Amniotic epithelial cell (primary cell): ENCODE measurements at regions not wholly inside any gene's neighbourhood (a gene's known extent, or its start where the extent isn't known, plus 50 kb on each side); places are given as distances from the start of the nearest gene placed in this dataset.
"Not testable (repeated sequence)": the region's sequence is repeated elsewhere in the genome, so short reads cannot be mapped to it uniquely, and the experiment has no call there.

Source experiments
- DNase-seq: peaks from one replicate; pipeline ENCODE4 v3.0.0-alpha.2; 2010; ENCODE audit warnings: low read depth

DNA sequence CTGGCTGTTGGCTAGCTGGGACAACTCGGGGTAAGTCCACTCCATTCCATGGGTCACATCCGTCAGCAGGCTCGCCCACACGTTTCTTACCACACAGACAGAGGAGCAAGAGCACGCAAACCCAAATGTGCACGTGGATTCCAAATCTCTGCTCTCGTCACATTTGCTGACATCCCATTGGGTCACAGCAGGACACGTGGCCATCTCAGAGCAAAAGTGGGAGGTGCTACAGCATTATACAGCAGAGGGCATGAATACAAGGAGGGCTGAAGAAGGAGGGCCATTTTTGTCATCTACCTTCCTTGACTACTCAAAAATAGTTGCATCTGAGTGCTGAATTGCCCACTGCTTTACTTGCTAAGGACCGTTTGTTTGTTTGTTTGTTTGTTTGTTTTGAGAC is 84.7 kb downstream of the RBBP6 start:
- no peak for DNase-seq

DNA sequence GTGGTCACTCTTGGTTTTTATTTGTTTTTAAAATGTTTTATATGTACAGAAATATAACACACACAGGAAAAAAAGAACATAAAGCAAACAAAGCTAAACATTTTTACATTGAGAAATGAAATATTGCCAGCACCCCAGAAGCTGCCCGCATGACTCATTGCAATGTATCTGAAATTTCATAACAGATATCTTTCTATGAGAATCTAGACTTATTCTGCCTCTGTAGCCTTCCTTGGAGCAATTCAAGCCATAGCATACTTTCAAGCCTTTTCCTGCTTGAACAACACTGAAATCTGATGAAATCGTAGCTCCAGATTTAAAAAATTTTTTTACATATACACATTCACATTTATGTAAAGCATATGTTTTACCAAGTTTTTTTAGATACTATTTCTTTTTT is 86.9 kb downstream of the RBBP6 start:
- peak; percentile 80 for DNase-seq

DNA sequence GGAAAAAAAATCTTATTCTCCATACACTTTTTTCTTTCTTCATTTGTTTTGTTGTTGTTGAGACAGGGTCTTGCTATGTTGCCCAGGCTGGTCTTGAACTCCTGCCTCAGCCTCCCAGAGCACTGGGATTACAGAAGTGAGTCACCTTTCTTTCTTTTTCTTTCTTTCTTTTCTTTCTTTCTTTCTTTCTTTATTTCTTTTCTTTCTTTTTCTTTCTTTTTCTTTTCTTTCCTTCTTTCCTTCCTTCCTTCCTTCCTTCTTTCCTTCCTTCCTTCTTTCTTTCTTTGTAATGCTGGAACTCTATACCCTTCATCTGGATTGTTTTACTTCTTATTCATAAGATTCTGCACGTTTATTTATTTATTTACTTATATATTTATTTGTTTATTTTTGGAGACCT is 94.5 kb upstream of the TNRC6A start:
- no peak for DNase-seq

DNA sequence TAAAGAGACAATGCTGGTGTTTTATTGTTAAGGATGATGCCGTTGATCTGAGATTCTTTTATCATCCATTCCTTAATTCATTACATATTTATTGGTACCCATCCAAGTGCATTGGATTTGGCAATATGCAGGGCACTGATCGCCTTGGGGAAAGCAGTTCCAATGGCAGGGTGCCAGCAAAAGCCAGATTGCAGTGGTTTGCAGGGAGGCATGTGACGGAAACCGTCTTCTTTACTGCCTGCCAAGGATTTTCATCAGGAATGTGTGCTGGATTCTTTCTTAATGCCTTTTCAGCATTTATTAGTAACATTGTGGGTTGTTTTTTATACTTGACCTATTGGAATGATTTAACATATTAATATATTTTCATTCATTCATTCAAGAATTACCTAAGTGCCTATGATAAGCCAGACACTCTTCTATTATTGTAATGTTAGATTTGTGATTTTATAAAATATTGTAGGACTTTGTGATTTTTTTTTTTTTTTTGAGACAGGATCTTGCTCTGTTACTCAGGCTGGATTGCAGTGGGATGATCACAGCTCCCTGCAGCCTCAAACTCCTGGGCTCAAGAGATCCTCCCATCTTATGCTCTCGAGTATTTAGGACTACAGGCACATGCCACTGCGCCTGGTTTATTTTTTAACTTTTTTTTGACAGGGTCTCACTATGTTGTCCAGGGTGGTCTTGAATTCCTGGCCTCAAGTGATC is 93.4 kb upstream of the TNRC6A start:
- DNase-seq: peak; percentile 93

DNA sequence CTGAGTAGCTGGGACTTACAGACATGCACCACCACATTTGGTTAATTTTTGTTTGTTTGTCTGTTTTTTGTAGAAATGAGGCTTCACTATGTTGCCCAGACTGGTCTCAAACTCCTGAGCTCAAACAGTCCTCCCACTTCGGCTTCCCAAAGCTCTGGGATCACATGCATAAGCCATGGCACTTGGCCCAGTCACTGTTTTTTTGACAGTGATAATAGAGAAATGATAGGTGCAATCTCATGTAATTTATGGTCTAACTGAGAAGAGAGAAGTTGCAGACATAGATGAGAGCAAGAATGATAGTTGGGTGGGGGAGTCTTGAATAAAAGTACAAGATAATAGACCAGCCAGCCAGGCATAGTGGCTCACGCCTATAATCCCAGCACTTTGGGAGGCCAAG is 89.7 kb upstream of the TNRC6A start:
- DNase-seq: peak; percentile 41

DNA sequence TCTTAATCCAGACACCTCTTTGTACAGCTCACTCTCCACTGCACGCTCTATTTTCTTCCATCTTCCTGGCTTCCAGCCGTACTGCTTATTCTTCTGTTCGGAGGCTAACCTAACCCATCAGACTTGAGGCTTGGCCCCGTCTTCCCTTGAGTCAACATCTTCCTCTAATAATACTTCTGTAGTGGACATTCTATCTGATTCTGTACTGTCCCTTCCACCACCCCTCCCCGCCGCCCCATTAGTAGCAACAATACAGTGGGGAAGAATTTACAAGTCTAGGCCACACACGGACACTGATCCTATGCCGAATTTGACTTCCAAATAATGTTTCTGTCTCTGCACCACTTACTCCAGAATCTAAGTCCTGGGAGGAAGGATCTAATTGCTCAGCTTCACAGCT is 86.0 kb upstream of the TNRC6A start:
- no peak for DNase-seq

DNA sequence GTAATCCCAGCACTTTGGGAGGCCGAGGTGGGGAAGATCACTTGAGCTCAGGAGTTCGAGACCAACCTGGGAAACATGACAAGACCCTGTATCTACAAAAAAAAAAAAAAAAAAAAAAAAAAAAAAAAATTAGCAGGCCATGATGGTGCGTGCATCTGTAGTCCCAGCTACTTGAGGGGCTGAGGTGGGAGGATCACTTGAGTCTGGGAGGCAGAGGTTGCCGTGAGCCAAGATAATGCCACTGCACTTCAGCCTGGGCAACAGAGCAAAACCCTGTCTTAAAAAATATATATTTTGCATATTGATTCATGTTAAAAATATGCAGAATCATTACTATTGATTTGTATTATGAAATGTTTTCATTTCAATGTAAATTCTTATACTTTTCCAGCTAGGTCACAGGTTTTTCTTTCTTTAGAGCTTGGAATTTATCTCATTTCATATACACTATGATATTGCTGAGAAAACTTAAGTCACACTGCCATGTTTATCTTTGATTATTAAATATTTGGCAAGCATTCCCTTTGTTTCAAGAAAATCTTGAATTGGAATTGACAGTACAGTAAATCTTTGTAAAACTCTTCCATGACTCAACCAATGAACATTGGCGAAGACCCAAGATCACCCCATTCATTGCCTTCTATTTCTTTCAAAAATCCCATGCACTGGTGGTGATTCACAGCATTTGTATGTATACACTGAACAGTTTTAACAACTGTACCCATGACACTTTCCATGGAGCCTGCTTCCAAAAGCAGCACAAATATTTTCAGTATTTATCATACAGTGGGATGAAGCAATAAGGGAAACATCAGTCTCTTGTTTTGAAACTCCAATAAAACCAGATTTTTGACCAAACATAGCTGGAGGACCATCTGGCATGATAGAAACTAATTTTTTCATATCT is 83.5 kb upstream of the TNRC6A start:
- peak; percentile 99 for DNase-seq

DNA sequence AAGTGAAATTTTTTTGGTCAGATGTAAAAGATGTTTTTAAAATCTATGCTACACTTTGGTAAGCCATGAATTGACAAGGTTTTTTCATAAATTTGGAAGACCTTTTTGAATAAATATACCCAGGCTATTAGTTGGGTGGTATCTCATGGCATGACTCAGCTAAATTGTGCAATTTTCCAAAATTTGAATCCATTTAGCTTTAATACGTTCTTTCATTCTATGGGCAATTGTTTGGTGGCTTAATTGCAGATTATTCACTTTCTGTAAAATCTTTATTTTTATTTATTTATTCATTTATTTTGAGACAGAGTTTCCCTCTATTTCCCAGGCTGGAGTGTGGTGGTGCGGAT is 82.8 kb upstream of the TNRC6A start:
- no peak for DNase-seq

DNA sequence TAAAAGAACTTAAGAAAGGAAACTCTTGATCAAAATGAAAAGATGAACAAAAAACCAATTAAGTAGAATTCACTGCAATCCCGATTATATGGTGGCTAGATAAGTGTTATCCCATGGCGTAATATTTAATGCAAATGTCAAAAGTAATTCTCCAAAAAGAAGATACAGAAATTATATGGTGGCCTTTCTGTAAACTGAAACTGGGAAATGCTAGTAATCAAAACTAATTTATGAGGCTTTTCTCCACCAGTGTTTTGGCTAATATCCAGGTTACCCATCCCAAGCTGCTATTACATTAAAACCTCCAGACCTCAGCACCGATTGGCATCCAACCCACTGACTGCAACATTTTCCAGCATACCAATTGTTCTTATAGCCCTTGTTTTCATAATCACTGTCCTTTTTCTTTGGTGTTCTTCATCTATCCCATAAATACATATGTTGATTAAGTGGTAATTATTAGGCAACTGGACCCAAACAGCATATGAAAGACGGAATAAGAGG is 77.2 kb upstream of the TNRC6A start:
- DNase-seq: no peak

DNA sequence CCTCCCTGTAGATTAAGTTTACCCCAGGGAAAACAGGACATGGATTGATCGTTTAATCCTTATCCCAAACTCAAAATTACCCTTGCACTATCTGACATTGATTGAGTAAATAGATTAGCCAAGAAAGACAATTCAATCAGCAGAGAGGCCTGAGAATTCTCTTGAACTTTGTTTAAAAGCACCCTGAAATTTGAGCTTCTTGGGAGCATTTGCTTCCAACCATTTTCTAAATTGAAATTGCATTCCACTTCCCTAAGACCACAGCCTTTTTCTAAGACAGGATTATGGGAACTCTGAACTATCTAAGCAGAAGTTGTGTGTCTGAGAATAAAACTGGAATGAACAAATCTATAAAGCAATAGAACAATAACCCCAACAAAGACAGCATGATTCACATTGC is 76.6 kb upstream of the TNRC6A start:
- no peak for DNase-seq

DNA sequence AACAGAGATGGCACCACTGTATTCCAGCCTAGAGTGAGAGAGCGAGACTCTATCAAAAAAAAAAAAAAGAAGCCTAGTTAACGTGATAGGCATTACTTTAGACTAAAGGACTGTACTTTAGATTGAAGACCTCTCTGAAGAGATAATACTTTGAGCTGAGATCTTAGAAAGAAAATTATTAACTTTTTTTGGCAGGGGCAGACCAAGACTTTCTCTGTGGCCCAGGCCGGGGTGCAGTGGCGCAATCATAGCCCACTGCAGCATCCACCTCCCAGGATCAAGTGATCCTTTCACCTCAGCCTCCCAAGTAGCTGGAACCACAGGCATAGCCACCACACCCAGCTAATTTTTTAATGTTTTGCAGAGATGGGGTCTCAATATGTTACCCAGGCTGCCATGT is 75.7 kb upstream of the TNRC6A start:
- DNase-seq: no peak

DNA sequence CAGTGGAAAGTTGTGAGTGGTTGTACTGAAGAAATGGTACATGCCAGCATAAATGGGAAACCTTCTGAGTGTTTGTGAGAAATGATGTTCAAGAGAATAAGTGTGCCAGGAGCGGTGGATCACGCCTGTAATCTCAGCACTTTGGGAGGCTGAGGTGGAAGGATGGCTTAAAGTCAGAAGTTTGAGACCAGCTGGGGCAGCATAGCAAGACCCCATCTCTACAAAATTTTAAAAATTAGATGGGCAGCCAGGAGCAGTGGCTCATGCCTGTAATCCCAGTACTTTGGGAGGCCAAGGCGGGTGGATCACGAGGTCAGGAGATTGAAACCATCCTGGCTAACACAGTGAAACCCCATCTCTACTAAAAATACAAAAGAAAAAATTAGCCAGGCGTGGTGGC is 63.5 kb upstream of the TNRC6A start:
- DNase-seq: not testable (repeated sequence)

DNA sequence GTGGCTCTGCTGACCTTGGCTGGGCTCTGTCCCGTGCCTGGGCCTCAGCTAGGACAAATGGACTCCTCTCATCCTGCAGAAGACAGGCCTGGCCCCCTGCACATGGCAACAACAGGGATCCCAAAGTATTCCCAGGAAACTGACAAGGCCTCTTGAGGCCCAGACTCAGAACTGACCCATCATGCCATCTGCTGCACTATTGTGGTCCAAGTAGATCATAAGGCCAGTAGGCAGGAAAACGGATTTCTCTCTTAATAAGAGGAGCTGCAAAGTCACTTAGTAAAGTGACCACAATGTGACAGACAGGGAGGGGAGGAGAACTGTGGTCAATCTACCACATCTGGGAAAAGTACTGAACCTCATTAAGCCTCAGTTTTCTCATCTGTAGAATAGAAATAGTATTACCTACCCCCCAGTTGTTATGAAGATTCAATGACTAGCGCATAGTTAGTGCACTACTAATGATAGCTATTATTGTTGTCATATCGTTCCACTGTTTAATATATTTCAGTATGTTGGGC is 62.1 kb upstream of the TNRC6A start:
- DNase-seq: no peak

DNA sequence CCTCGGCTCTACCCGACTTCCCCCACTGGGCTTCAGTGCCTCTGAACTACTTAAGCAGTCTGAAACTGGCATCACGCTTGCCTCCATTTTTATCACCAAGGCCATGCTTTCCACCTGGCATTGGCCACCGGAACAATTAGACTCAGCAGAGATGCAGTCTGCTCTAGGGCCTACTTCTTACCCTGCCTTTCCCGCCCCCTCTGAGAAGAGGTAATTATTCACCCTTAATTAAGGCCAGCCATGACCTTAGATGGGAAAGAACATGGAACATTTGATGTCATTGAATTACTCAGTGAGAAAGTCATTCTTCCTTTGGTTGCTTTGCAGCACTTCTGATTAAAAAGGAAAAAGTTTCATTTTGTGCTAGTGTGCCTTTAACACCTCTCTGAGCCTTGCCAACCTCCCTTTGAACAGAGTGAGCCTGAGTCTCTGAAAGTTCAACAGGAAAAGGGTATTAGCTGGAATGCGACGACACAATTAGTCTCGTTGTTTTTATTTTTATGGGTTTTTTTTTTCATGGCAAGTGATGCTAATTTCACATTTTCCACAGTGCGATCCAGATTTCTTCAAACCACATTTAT is 60.9 kb upstream of the TNRC6A start:
- DNase-seq: peak; percentile 56

DNA sequence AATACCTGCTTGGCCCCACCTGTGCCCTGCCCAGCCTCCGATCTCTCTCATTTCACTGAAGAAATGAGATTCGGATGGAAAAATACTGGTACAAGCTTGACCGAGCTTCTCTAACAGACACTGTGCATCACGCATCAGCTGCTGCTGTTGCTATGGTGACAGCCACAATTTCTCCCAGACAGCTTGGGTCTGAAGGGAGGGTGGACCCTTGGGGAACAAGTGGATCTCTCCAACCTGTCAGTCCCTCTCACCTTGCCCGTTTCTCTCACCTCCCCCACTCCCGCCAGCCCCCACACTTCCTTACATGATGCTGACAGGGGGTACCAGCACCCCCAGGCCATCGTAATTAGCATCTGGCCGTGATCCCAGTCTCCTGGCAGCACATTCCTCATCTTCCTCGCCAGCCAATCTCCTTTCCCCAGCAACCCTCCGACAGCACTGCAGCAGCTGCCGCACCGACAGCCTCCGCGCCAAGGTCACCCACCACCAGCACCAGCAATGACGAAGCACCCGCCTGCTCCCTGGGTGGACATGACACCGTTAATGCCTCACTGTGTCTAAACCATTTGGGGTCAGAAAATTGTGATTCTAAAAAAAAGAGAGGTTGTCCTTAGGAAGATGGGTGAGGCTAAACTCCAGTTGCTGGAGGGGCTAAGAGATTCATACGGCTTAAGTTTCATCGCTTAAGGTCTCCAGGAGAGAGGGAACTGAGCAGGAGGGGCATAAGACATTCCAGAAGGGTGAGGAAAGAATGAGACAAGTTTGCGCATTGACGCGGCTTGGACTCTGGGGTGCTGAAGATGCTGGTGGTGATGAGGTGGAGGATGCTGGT is 58.6 kb upstream of the TNRC6A start:
- peak; percentile 87 for DNase-seq

DNA sequence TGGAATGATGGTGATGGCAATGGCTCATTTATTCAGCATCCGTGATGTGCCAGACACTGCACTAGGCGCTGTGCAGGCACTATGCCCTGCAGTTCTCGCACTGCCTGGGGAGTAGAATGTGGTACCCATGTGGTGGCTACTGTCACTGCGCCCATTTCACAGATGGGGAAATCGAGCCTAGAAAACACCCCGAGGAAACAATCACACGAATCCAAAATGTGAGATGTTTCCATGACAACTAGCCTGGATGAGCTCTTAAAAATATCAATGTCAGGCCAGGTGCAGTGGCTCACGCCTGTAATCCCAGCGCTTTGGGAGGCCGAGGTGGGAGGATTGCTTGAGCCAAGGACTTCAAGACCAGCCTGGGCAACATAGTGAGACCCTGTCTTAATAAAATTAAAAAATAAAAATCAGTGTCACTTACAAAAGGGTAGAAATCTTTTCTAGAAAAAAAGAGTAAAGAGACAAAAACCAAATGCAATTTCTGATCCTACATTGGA is 57.9 kb upstream of the TNRC6A start:
- no peak for DNase-seq

DNA sequence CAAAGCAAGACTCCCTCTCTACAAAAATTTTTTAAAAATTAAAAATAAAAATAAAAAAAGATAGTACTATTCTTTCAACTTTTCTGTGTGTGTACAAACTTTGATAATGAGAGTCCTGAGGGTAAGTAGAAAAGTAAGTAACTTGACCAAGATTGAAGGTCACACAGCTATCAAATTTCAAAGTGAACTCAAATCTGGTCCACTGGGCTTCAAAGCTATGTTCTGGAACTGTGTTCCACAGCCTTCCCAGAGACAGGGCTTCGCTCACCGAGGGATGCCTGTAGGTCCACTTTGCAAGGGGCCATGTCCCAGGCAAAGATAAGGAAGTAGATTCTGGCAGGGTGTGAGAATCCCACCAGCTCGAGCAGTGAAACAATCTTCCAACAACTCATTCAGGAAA is 56.3 kb upstream of the TNRC6A start:
- DNase-seq: no peak

DNA sequence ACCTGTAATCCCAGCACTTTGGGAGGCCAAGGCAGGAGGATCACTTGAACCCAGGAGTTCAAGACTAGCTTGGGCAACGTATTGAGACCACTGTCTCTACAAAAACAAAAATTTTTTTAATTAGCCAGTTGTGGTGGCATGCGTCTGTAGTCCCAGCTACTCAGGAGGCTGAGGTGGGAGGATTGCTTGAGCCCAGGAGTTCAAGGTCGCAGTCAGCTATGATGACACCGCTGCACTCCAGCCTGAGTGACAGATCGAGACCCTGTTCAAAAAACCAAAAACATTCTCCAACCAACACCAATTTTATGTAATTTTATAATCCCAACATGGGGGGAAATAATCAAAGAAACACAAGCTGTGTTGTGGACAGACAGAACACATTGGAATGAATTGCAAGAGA is 54.6 kb upstream of the TNRC6A start:
- DNase-seq: no peak

DNA sequence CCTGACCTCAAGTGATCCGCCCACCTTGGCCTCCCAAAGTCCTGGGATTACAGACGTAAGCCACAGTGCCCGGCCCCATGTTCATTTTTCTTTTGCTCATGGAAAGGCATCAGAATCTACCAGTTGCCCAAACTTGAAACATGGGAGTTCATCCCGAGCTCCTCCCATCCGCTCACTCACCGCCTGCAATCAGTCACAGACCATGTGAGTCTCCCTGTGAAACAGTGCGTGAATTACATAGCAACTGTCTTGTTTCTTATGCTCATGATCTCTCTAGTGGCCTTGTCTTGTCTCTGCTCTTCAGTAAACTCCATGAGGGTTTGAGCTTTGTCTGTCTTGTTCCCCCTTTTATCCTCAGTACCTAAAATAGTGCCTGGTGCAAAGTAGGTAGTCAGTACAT is 52.1 kb upstream of the TNRC6A start:
- peak; percentile 29 for DNase-seq
